ENCODE measurements at regions not wholly inside any gene's neighbourhood (a gene's known extent, or its start where the extent isn't known, plus 50 kb on each side); places are given as distances from the start of the nearest gene placed in this dataset.
A peak's percentile ranks its signal among the peaks of the same experiment; 100 is the strongest.

DNA sequence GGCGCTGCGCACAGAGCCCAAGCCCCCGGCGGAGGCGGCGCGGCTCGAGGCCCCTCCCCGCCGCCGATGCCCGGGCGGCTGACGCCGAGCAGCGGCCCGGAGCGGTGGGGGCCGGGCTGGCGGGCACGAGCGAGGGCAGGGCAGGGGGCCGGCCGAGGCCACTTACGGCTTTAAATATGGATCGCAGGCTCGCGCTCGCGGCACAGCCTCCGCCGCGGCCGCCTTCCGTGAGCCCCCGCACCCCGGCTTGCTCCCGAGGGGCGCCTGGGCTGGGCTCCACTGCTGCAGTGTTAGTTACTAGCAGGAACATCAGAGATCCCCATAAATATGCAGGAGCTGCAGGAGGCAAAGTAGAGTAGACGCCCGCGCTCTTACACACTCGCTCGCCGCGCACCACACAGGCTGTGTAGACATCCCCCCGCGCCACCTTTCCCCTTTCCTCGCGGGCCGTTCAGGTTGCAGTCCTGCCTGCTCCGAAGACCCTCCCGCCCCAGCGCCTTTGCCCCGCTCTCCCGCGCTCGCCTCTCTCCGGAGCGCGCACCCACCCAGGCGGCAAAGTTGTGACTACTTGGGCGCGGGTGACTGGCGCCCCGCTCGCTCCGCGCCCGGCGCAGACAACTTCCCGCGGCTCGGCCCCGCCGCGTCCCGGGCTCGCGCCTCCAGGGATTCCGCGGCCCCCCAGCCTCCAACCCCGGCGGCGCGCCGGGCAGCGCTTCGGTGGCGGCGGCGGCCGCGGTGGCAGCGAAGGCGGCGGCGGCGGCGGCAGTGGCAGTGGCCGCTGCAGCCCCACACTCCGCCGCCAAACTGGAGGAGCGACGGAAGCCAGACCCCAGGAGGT, 152.0 kb upstream of the SLC4A4 start:
- peak overlapping the region; percentile 54 for H3K4me3 ChIP-seq (ENCODE audit: control insufficient read depth, low read depth, low read length)
- TF ChIP-seq, protein P1, sequence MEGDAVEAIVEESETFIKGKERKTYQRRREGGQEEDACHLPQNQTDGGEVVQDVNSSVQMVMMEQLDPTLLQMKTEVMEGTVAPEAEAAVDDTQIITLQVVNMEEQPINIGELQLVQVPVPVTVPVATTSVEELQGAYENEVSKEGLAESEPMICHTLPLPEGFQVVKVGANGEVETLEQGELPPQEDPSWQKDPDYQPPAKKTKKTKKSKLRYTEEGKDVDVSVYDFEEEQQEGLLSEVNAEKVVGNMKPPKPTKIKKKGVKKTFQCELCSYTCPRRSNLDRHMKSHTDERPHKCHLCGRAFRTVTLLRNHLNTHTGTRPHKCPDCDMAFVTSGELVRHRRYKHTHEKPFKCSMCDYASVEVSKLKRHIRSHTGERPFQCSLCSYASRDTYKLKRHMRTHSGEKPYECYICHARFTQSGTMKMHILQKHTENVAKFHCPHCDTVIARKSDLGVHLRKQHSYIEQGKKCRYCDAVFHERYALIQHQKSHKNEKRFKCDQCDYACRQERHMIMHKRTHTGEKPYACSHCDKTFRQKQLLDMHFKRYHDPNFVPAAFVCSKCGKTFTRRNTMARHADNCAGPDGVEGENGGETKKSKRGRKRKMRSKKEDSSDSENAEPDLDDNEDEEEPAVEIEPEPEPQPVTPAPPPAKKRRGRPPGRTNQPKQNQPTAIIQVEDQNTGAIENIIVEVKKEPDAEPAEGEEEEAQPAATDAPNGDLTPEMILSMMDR (conservative IDR thresholded peaks at IDR 0.05; ENCODE audit: control insufficient read depth, insufficient read depth, low read depth, low read length), result no peak
- no peak for DNase-seq (ENCODE audit: low read depth)

DNA sequence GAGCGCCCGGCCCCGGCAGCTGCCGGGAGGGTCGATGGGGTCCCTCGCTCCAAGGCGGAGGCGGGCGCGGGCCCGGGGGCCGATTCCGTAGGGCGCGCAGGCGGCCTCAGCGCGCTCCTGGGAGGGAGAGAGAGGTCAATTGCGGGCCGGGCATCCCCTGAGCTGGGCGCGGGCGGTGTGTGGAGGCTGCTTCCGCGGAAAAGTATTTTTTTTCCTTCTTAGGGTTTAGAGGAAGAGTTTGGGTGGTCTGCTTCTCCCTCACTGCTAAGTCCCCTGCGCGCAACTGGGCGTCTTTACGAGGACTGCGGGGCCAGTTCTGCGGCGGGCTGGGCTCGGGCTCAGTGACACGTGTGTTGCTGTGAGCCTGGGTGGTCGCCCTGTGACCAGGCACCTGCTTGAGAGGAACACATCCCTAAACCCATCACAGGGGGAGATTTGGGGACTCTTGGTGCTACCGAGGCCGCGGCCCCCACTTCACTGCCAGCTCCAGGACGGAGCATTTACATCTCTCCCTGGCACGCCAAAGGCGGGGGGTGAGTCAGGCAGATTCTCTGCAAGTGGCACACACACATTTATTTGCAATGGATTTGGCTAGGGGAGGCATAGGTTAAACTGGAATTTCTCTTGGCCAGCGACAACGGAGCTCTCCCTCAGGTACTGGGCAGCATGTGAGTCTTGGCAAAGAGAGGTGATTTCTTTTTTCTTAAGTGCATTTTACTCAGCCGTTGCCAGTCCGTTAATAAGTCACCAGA, 151.2 kb upstream of the SLC4A4 start:
- TF ChIP-seq, protein P1 (conservative IDR thresholded peaks at IDR 0.05; ENCODE audit: control insufficient read depth, insufficient read depth, low read depth, low read length), result no peak
- DNase-seq (ENCODE audit: low read depth), result no peak
- H3K4me3 ChIP-seq (ENCODE audit: control insufficient read depth, low read depth, low read length), result peak overlapping the region; percentile 43

DNA sequence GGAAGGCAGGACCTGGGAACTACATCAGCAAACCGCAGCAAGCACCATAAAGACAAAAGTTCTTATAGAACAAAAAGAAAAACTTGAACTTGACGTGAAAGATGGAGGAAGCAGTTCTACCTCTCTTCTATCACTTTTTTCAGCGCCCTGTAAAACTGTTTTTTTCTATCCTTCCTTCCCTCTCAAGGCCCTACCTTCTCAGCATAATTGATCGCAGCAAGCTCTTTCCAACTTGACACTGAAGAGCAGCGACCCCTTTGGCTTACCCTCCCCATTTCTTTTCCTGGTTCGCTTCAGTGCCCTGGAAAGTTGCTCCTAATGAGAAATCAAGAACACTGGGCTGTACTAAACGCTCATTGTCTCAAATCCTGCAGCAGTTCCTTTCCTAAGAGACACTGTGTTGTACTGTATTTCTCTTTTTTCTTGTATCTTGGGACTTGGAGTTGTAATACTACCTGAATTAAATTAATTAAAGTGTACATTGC, 150.6 kb upstream of the SLC4A4 start:
- no peak overlapping the region for H3K4me3 ChIP-seq (ENCODE audit: control insufficient read depth, low read depth, low read length)
- no peak for DNase-seq (ENCODE audit: low read depth)
- TF ChIP-seq, protein P1 (conservative IDR thresholded peaks at IDR 0.05; ENCODE audit: control insufficient read depth, insufficient read depth, low read depth, low read length), result no peak

DNA sequence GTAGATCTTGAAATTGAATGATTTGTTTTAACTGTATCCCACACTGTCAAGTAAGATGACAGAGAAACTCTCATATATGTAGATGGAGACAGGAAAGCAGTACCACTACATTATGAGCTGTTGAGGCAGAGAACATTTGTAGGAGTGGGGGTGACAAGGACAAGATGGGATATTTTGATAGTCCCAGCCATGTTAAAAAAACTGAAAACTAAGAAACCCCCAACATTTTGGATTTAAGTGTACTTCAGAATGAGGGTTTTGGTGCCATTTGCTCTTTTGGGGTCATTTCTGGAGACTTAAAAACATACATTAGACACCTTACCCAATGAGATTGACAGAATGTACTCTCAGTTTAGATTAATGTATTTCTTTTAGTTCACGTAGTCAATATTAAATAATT, 149.9 kb upstream of the SLC4A4 start:
- DNase-seq (ENCODE audit: low read depth), result no peak
- H3K4me3 ChIP-seq (ENCODE audit: control insufficient read depth, low read depth, low read length), result no peak overlapping the region
- TF ChIP-seq, protein P1 (conservative IDR thresholded peaks at IDR 0.05; ENCODE audit: control insufficient read depth, insufficient read depth, low read depth, low read length), result no peak

DNA sequence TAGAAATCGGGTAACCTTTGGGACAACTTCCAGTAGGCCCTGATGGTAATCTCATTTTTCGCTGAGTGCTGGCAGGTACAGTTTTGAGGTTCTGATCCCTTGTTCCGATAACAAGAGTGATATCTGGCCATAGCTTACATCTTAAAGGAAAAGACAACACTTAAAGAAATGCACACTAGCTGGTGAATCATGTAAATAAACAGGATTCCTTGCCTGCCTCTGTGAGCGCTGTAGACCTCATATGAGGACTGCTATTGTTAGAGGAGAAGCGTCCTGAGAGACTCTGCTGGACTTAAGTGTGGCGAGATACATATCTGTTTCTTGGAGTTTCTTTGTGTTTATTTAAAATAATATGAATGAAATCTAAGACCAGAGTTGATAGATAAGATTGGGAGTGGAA, 149.3 kb upstream of the SLC4A4 start:
- TF ChIP-seq, protein P1 (conservative IDR thresholded peaks at IDR 0.05; ENCODE audit: control insufficient read depth, insufficient read depth, low read depth, low read length), result no peak
- no peak overlapping the region for H3K4me3 ChIP-seq (ENCODE audit: control insufficient read depth, low read depth, low read length)
- no peak for DNase-seq (ENCODE audit: low read depth)

DNA sequence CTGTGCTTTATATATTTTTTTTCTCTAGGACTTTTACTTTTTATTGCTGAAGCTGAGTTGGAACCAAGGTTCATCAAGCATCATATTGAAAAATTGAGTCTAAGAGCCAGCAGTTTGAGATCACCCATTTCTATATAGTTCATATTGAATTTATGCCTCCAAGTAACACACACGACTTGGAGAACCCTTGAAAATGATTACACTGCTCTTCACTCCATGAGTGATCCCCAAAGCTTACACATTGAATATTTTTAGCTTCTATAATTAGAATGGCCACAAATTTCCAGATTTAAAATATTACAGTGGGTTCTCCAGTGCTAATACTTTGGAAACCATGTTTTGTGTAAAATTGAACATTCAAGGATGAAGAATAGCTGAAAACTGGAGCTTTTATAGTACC, 144.4 kb upstream of the SLC4A4 start:
- H3K4me3 ChIP-seq (ENCODE audit: control insufficient read depth, low read depth, low read length), result no peak overlapping the region
- TF ChIP-seq, protein P1 (conservative IDR thresholded peaks at IDR 0.05; ENCODE audit: control insufficient read depth, insufficient read depth, low read depth, low read length), result no peak
- no peak for DNase-seq (ENCODE audit: low read depth)

Data from fibroblast of mammary gland (primary cell).